SK-N-SH treated with all-trans-retinoic acid at 6 μM for 48 hours (cell line): ENCODE measurements at regions not wholly inside any gene's neighbourhood (a gene's known extent, or its start where the extent isn't known, plus 50 kb on each side); places are given as distances from the start of the nearest gene placed in this dataset.

Experiments used
- ATAC-seq: fragments of 200-7000 bp; cut with Tn5 transposase; 3 replicates; pipeline ENCODE4 v1.9.1; 2020; ENCODE audit warnings: mild to moderate bottlenecking, moderate library complexity
- ARNTL ChIP-seq: fragments of 450-650 bp; formaldehyde crosslinking; IDR thresholded peaks from 2 replicates; pipeline ENCODE4 v1.5.0; 2020; ENCODE audit warnings: low read depth, mild to moderate bottlenecking, moderate library complexity, borderline replicate concordance
- BACH2 ChIP-seq: fragments of 250-450 bp; sonication (Bioruptor Pico); IDR thresholded peaks from 2 replicates; pipeline ENCODE4 v1.9.0; 2021; ENCODE audit warnings: mild to moderate bottlenecking, borderline replicate concordance
- CSDC2 ChIP-seq: fragments of 250-450 bp; sonication (Bioruptor Pico); IDR thresholded peaks from 2 replicates; pipeline ENCODE4 v1.5.0; 2020; ENCODE audit warnings: mild to moderate bottlenecking, moderate library complexity
- ESRRG ChIP-seq: fragments of 250-450 bp; sonication (Bioruptor Pico); IDR thresholded peaks from 2 replicates; pipeline ENCODE4 v1.6.1; 2021; ENCODE audit warnings: mild to moderate bottlenecking
- GLIS3 ChIP-seq: fragments of 250-450 bp; sonication (Bioruptor Pico); IDR thresholded peaks from 2 replicates; pipeline ENCODE4 v1.5.0; 2020; ENCODE audit warnings: mild to moderate bottlenecking, moderate library complexity
- ISL1 ChIP-seq: fragments of 250-450 bp; sonication (Bioruptor Pico); IDR thresholded peaks from 2 replicates; pipeline ENCODE4 v2.1.2; 2022; ENCODE audit warnings: mild to moderate bottlenecking, moderate library complexity
- OSR1 ChIP-seq: fragments of 250-450 bp; sonication (Bioruptor Pico); IDR thresholded peaks from 2 replicates; pipeline ENCODE4 v1.8.0; 2022; ENCODE audit warnings: moderate library complexity, mild to moderate bottlenecking, inconsistent platforms
- PPARA ChIP-seq: fragments of 250-450 bp; sonication (Bioruptor Pico); IDR thresholded peaks from 2 replicates; pipeline ENCODE4 v1.5.0; 2020; ENCODE audit warnings: mild to moderate bottlenecking, borderline replicate concordance
- RARB ChIP-seq: fragments of 250-450 bp; sonication (Bioruptor Pico); IDR thresholded peaks from 2 replicates; pipeline ENCODE4 v1.8.0; 2021; ENCODE audit warnings: mild to moderate bottlenecking, moderate library complexity
- SNAI2 ChIP-seq: fragments of 250-450 bp; sonication (Bioruptor Pico); IDR thresholded peaks from 2 replicates; pipeline ENCODE4 v1.5.0; 2020; ENCODE audit warnings: mild to moderate bottlenecking, moderate library complexity
- TCF4 ChIP-seq: fragments of 250-450 bp; sonication (Bioruptor Pico); IDR thresholded peaks from 2 replicates; pipeline ENCODE4 v1.8.0; 2021; ENCODE audit warnings: mild to moderate bottlenecking, moderate library complexity, borderline replicate concordance
- TOX ChIP-seq: fragments of 250-450 bp; sonication (Bioruptor Pico); IDR thresholded peaks from 2 replicates; pipeline ENCODE4 v1.8.0; 2021; ENCODE audit warnings: mild to moderate bottlenecking, moderate library complexity, borderline replicate concordance
- ZC3H10 ChIP-seq: fragments of 250-450 bp; sonication (Bioruptor Pico); IDR thresholded peaks from 2 replicates; pipeline ENCODE4 v1.5.1; 2021; ENCODE audit warnings: mild to moderate bottlenecking, moderate library complexity
- ZFP30 ChIP-seq: fragments of 450-650 bp; formaldehyde crosslinking; IDR thresholded peaks from 2 replicates; pipeline ENCODE4 v1.5.0; 2022; ENCODE audit warnings: mild to moderate bottlenecking, moderate library complexity
- ZNF565 ChIP-seq: fragments of 450-650 bp; formaldehyde crosslinking; conservative IDR thresholded peaks from 2 replicates; pipeline ENCODE4 v1.5.0; 2020; ENCODE audit warnings: low read depth, mild to moderate bottlenecking, moderate library complexity
- ZNF70 ChIP-seq: fragments of 450-650 bp; formaldehyde crosslinking; IDR thresholded peaks from 2 replicates; pipeline ENCODE4 v1.5.0; 2020; ENCODE audit warnings: mild to moderate bottlenecking, moderate library complexity
- ZNF8 ChIP-seq: fragments of 450-650 bp; formaldehyde crosslinking; IDR thresholded peaks from 2 replicates; pipeline ENCODE4 v1.5.0; 2020; ENCODE audit warnings: mild to moderate bottlenecking, moderate library complexity
- TF ChIP-seq, protein P1 (sequence below): fragments of 250-450 bp; sonication (Bioruptor Pico); IDR thresholded peaks from 2 replicates; pipeline ENCODE4 v1.5.1; 2021; ENCODE audit warnings: mild to moderate bottlenecking, moderate library complexity
- TF ChIP-seq, protein P2 (sequence below): fragments of 250-450 bp; sonication (Bioruptor Pico); IDR thresholded peaks from 2 replicates; pipeline ENCODE4 v1.8.0; 2020; ENCODE audit warnings: mild to moderate bottlenecking, moderate library complexity, borderline replicate concordance
- TF ChIP-seq, protein P3 (sequence below): fragments of 250-450 bp; sonication (Bioruptor Pico); IDR thresholded peaks from 2 replicates; pipeline ENCODE4 v1.5.0; 2020; ENCODE audit warnings: mild to moderate bottlenecking, moderate library complexity
- TF ChIP-seq, protein P4 (sequence below): fragments of 250-450 bp; sonication (Bioruptor Pico); IDR thresholded peaks from 2 replicates; pipeline ENCODE4 v1.5.1; 2020; ENCODE audit warnings: low read depth, mild to moderate bottlenecking, moderate library complexity
- TF ChIP-seq, protein P5 (sequence below): fragments of 250-450 bp; sonication (Bioruptor Pico); IDR thresholded peaks from 2 replicates; pipeline ENCODE4 v1.8.0; 2021; ENCODE audit warnings: low read depth, mild to moderate bottlenecking, moderate library complexity, borderline replicate concordance

DNA sequence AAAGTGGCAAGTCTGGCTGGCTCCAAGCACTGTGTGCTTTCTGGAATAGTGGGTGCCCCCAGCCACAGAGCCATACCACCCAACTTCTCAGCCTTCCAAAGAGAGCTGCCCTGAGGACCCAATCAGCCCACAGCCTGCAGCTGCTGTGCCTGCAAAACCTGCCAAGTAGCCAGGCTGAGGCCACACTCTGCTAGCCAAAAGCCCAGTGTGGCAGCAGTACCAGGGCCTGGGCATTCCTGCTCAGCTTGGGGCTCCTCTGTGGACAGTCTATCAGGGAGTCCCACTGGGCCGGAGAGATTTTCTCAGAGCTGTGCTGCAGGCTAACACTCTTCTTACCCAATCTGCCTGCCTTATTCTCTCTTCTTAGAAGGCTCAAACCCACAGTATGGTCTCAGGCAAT lies 136.5 kb downstream of the TPRA1 start:
- ATAC-seq, result no peak
- TF ChIP-seq ZFP30, result no peak
- TF ChIP-seq, protein P1, sequence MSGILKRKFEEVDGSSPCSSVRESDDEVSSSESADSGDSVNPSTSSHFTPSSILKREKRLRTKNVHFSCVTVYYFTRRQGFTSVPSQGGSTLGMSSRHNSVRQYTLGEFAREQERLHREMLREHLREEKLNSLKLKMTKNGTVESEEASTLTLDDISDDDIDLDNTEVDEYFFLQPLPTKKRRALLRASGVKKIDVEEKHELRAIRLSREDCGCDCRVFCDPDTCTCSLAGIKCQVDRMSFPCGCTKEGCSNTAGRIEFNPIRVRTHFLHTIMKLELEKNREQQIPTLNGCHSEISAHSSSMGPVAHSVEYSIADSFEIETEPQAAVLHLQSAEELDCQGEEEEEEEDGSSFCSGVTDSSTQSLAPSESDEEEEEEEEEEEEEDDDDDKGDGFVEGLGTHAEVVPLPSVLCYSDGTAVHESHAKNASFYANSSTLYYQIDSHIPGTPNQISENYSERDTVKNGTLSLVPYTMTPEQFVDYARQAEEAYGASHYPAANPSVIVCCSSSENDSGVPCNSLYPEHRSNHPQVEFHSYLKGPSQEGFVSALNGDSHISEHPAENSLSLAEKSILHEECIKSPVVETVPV, result no peak
- no peak for TF ChIP-seq ZNF70
- TF ChIP-seq, protein P2, sequence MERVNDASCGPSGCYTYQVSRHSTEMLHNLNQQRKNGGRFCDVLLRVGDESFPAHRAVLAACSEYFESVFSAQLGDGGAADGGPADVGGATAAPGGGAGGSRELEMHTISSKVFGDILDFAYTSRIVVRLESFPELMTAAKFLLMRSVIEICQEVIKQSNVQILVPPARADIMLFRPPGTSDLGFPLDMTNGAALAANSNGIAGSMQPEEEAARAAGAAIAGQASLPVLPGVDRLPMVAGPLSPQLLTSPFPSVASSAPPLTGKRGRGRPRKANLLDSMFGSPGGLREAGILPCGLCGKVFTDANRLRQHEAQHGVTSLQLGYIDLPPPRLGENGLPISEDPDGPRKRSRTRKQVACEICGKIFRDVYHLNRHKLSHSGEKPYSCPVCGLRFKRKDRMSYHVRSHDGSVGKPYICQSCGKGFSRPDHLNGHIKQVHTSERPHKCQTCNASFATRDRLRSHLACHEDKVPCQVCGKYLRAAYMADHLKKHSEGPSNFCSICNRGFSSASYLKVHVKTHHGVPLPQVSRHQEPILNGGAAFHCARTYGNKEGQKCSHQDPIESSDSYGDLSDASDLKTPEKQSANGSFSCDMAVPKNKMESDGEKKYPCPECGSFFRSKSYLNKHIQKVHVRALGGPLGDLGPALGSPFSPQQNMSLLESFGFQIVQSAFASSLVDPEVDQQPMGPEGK, result no peak
- no peak for TF ChIP-seq CSDC2
- TF ChIP-seq BACH2, result no peak
- no peak for TF ChIP-seq OSR1 (CRISPR knock-in tag)
- no peak for TF ChIP-seq ISL1 (CRISPR knock-in tag)
- no peak for TF ChIP-seq ZC3H10
- no peak for TF ChIP-seq TOX
- TF ChIP-seq ZNF8 (CRISPR knock-in tag), result no peak
- no peak for TF ChIP-seq ARNTL (CRISPR knock-in tag)
- TF ChIP-seq, protein P3, sequence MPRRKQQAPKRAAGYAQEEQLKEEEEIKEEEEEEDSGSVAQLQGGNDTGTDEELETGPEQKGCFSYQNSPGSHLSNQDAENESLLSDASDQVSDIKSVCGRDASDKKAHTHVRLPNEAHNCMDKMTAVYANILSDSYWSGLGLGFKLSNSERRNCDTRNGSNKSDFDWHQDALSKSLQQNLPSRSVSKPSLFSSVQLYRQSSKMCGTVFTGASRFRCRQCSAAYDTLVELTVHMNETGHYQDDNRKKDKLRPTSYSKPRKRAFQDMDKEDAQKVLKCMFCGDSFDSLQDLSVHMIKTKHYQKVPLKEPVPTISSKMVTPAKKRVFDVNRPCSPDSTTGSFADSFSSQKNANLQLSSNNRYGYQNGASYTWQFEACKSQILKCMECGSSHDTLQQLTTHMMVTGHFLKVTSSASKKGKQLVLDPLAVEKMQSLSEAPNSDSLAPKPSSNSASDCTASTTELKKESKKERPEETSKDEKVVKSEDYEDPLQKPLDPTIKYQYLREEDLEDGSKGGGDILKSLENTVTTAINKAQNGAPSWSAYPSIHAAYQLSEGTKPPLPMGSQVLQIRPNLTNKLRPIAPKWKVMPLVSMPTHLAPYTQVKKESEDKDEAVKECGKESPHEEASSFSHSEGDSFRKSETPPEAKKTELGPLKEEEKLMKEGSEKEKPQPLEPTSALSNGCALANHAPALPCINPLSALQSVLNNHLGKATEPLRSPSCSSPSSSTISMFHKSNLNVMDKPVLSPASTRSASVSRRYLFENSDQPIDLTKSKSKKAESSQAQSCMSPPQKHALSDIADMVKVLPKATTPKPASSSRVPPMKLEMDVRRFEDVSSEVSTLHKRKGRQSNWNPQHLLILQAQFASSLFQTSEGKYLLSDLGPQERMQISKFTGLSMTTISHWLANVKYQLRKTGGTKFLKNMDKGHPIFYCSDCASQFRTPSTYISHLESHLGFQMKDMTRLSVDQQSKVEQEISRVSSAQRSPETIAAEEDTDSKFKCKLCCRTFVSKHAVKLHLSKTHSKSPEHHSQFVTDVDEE (CRISPR knock-in tag), result no peak
- no peak for TF ChIP-seq ZNF565 (CRISPR knock-in tag)
- no peak for TF ChIP-seq ESRRG (CRISPR knock-in tag)
- TF ChIP-seq RARB, result no peak
- TF ChIP-seq GLIS3 (CRISPR knock-in tag), result no peak

DNA sequence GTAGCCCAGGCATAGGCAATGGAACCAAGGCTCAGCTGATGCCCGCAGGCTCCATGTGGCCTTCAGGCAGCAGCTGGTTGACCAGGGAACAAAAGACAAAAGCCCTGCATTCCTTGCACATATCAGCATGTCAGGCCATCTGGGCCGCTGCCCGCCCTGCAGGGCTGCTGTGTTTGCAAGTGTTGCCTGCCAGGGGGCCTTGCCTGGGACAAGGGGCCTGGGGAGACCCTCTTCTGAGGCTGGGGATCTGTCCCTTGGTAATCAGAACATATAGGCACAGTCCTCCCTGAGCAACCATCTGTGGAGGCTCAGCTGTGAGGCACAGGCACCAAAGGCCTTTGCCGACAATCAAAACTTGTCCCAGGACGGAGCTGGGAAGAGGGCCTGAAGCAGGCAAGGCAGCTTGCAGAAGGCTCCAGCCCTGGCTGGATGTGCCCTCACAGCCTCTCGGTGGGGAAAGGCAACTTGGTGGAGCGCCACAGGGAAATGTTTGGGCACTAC lies 138.2 kb downstream of the TPRA1 start:
- ATAC-seq, result no peak
- TF ChIP-seq ESRRG (CRISPR knock-in tag) (no peak), ZNF70 (no peak), RARB (no peak), BACH2 (no peak), ISL1 (CRISPR knock-in tag) (no peak), PPARA (CRISPR knock-in tag) (no peak), GLIS3 (CRISPR knock-in tag) (no peak), ZC3H10 (no peak), TCF4 (CRISPR knock-in tag) (no peak), OSR1 (CRISPR knock-in tag) (no peak), SNAI2 (CRISPR knock-in tag) (no peak), ZNF8 (CRISPR knock-in tag) (no peak), ZFP30 (no peak), TOX (no peak), CSDC2 (no peak)
- TF ChIP-seq, protein P4, sequence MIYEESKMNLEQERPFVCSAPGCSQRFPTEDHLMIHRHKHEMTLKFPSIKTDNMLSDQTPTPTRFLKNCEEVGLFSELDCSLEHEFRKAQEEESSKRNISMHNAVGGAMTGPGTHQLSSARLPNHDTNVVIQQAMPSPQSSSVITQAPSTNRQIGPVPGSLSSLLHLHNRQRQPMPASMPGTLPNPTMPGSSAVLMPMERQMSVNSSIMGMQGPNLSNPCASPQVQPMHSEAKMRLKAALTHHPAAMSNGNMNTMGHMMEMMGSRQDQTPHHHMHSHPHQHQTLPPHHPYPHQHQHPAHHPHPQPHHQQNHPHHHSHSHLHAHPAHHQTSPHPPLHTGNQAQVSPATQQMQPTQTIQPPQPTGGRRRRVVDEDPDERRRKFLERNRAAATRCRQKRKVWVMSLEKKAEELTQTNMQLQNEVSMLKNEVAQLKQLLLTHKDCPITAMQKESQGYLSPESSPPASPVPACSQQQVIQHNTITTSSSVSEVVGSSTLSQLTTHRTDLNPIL (CRISPR knock-in tag), result no peak
- TF ChIP-seq, protein P1, result no peak
- TF ChIP-seq, protein P2, result no peak
- TF ChIP-seq, protein P5, sequence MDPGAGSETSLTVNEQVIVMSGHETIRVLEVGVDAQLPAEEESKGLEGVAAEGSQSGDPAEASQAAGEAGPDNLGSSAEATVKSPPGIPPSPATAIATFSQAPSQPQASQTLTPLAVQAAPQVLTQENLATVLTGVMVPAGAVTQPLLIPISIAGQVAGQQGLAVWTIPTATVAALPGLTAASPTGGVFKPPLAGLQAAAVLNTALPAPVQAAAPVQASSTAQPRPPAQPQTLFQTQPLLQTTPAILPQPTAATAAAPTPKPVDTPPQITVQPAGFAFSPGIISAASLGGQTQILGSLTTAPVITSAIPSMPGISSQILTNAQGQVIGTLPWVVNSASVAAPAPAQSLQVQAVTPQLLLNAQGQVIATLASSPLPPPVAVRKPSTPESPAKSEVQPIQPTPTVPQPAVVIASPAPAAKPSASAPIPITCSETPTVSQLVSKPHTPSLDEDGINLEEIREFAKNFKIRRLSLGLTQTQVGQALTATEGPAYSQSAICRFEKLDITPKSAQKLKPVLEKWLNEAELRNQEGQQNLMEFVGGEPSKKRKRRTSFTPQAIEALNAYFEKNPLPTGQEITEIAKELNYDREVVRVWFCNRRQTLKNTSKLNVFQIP (CRISPR knock-in tag), result no peak
- TF ChIP-seq, protein P3 (CRISPR knock-in tag), result no peak
